ENCODE measurements at regions not wholly inside any gene's neighbourhood (a gene's known extent, or its start where the extent isn't known, plus 50 kb on each side); places are given as distances from the start of the nearest gene placed in this dataset.

DNA sequence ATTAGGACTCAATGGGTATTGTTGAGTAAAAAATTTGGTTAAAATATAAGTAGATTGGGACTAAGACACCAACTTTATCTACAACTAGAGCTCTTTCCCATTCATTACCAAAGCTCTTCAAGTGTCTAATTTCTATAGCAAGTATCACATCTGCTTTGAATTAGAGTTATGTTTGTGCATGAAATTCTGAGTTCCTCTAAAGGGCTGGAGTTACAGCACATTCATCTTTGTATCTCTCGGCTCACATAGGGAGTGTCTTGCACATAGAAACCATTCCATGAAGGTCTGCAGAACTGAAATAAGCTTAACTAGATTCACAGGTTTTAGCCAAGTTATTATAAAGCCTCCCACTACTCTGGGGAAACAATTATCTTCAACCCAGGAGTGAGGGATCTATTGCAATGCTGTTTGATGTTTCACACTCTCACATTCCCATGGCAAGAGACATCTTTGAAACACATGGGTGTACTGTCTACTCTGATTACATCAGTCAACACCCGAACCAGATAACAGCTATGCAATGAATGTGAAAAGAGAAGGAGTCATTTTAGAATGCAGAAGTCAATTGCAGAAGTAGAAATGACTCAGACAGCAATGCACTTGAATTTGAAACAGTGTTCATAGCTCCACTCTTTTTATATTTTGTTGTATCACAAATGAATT, 93.1 kb upstream of the KBTBD8 start (continued):
- TF ChIP-seq CREB1 (IDR thresholded peaks at IDR 0.05; ENCODE audit: low read depth) (no peak), EGR1 (IDR thresholded peaks at IDR 0.05; ENCODE audit: borderline replicate concordance in 1 of 2, low read depth in 2 of 2, low read length in 2 of 2) (no peak)

DNA sequence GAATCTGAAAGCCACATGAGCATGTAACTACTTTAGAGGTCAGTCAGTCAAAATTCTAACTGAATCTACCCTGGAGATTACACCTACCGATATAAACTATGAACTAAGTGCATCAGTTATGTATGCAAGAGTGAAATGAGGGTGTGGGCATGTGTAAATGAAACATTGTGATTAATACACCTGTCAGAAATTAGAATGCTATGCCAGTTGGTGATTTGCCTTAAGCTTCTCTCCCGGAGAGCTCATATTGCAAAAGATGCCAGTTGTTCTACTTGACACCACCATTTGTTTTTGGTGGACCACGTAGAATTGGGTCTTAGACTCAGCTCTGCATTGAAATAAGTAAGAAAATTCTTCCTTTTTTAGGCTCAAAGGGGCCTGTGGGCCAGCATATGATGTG, 91.0 kb upstream of the KBTBD8 start:
- POLR2A ChIA-PET = no interaction called here
- Histone ChIP-seq H2AFZ (ENCODE audit: control insufficient read depth, low read depth, low read length) (no peak overlapping the region), H3K27me3 (replicated peaks in 1 of 2; ENCODE audit: control insufficient read depth in 2 of 2, insufficient read depth in 2 of 2, low read length in 1 of 2) (no peaks in the 10 kb centered on the region; a peak in 1 of 4 replicates), H3K4me2 (ENCODE audit: control insufficient read depth, insufficient read depth) (no peak overlapping the region), H4K20me1 (ENCODE audit: control insufficient read depth, insufficient read depth) (no peaks in the 10 kb centered on the region), H3K36me3 (ENCODE audit: control insufficient read depth in 2 of 2, insufficient read depth in 2 of 2, low read length in 1 of 2) (no peaks in the 10 kb centered on the region), H3K4me1 (ENCODE audit: control insufficient read depth, insufficient read depth, low read length) (no peaks in the 10 kb centered on the region), H3K79me2 (ENCODE audit: control insufficient read depth, insufficient read depth, low read length) (no peaks in the 10 kb centered on the region), H3K4me3 (no peak overlapping the region), H3K9ac (ENCODE audit: control insufficient read depth, insufficient read depth, low read length) (no peak overlapping the region), H3K9me3 (replicated peaks; ENCODE audit: control insufficient read depth, insufficient read depth, low read length) (no peaks in the 10 kb centered on the region), H3K27ac (ENCODE audit: control insufficient read depth, insufficient read depth) (no peak overlapping the region)
- intact Hi-C loops (cut with micrococcal nuclease; ENCODE audit: unreplicated experiment) (no loop called here), in situ Hi-C loops (cut with MboI) (no loop called here)
- SMC1A ChIA-PET (ENCODE audit: uncharacterized antibody, unreplicated experiment) = no interaction called here
- DNase-seq (ENCODE audit: low read depth, low spot score) = no peak
- ATAC-seq = no peak
- FAIRE-seq = no peak
- CTCF ChIA-PET = no interaction called here
- RAD21 ChIA-PET (ENCODE audit: unreplicated experiment) = no interaction called here
- TF ChIP-seq ZZZ3 (IDR thresholded peaks at IDR 0.05; ENCODE audit: control insufficient read depth, insufficient read length, low read depth) (no peak), SIN3A (IDR thresholded peaks at IDR 0.05; ENCODE audit: low read depth, low read length) (no peak), MXI1 (IDR thresholded peaks at IDR 0.05; ENCODE audit: low read depth, low read length) (no peak), HDAC6 (IDR thresholded peaks at IDR 0.05; ENCODE audit: unreplicated experiment) (no peak), MYB (IDR thresholded peaks at IDR 0.05; ENCODE audit: borderline replicate concordance, low read depth, low read length) (no peak), CBX5 (IDR thresholded peaks at IDR 0.05; ENCODE audit: low read depth) (no peak), FOXK2 (IDR thresholded peaks at IDR 0.05) (no peak), TARDBP (IDR thresholded peaks at IDR 0.05; ENCODE audit: borderline replicate concordance) (no peak), NFXL1 (IDR thresholded peaks at IDR 0.05; ENCODE audit: borderline replicate concordance) (no peak), RBBP5 (conservative IDR thresholded peaks at IDR 0.05) (no peak), ZNF274 (IDR thresholded peaks at IDR 0.05; ENCODE audit: insufficient read depth, insufficient read length) (no peak), CEBPB (IDR thresholded peaks at IDR 0.05; ENCODE audit: borderline replicate concordance in 1 of 2, low read depth in 2 of 2, low read length in 2 of 2) (no peak), GABPA (IDR thresholded peaks at IDR 0.05; ENCODE audit: low read depth) (no peak), ETV6 (conservative IDR thresholded peaks at IDR 0.05 in 1 of 2, IDR thresholded peaks at IDR 0.05 in 1 of 2; ENCODE audit: borderline replicate concordance in 1 of 2, low read depth in 1 of 2) (no peak), BMI1 (IDR thresholded peaks at IDR 0.05; ENCODE audit: borderline replicate concordance) (no peak)
- TF ChIP-seq, protein P1, sequence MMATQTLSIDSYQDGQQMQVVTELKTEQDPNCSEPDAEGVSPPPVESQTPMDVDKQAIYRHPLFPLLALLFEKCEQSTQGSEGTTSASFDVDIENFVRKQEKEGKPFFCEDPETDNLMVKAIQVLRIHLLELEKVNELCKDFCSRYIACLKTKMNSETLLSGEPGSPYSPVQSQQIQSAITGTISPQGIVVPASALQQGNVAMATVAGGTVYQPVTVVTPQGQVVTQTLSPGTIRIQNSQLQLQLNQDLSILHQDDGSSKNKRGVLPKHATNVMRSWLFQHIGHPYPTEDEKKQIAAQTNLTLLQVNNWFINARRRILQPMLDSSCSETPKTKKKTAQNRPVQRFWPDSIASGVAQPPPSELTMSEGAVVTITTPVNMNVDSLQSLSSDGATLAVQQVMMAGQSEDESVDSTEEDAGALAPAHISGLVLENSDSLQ (IDR thresholded peaks at IDR 0.05) = no peak
- BruUV-seq (replicated peaks) = no TSS peak
- 1% methylated on average over 3 of the region's 3 CpGs for WGBS (ENCODE audit: insufficient coverage, insufficient replicate concordance, low lambda C conversion rate, missing lambda C conversion rate)

All from GM12878 (cell line).